ENCODE measurements at regions not wholly inside any gene's neighbourhood (a gene's known extent, or its start where the extent isn't known, plus 50 kb on each side); places are given as distances from the start of the nearest gene placed in this dataset.
"Not testable (repeated sequence)": the region's sequence is repeated elsewhere in the genome, so short reads cannot be mapped to it uniquely, and the experiment has no call there.

GRCh38 chr7:43054052-43054722, 58.3 kb upstream of the HECW1 start:
- FAIRE-seq, result no peak

- FAIRE-seq, result no peak
These were observed 55.3 kb upstream of the HECW1 start for GRCh38 chr7:43057141-43057540.

- FAIRE-seq, result no peak
These were observed 54.0 kb upstream of the HECW1 start for GRCh38 chr7:43058271-43059066.

GRCh38 chr7:43059067-43059600, 53.3 kb upstream of the HECW1 start:
- FAIRE-seq, result not testable (repeated sequence)

Measured in endometrium (tissue), 2 donors.